K562 (cell line): ENCODE measurements at regions not wholly inside any gene's neighbourhood (a gene's known extent, or its start where the extent isn't known, plus 50 kb on each side); places are given as distances from the start of the nearest gene placed in this dataset.

Source experiments
- ATAC-seq: fragments of 200-7000 bp; cut with Tn5 transposase; 3 replicates; pipeline ENCODE4 v1.9.1; 2020; ENCODE audit warnings: moderate library complexity
- BruUV-seq: library from RNA; stranded (reverse); fragments of 400-500 nt; replicated peaks from 2 replicates; lab custom pipeline; 2021; lab: Mats Ljungman, UMichigan
- CTCF ChIA-PET: fragments of 300-600 bp; formaldehyde crosslinking; extraction: SDS; loops from one replicate; lab custom pipeline; 2021; ENCODE audit warnings: low intra/inter-chr PET ratio; lab: Yijun Ruan, JAX
- POLR2A ChIA-PET: fragments of 300-600, 350-650 bp; sonication (Branson Sonifier 250); formaldehyde crosslinking; extraction: SDS; loops from one replicate; lab custom pipeline; 2021; ENCODE audit warnings: antibody characterized with exemption, inconsistent platforms; lab: Yijun Ruan, JAX
- DNase-seq, 4 experiments: peaks; one replicate each; pipeline versions ENCODE4 v3.0.0 to v3.0.0-alpha.2; 2011 to 2018; ENCODE audit warnings: low spot score in 3 of 4, mixed read lengths in 3 of 4; ENCODE audit errors: extremely low read depth in 1 of 4
- FAIRE-seq: peaks from 2 replicates; lab custom pipeline; 2011; peaks lifted over from hg19 to GRCh38; lab: Jason Lieb, UNC
- H2AFZ ChIP-seq: 2 replicates; pipeline ENCODE4 v1.6.0; 2011; ENCODE audit warnings: low read depth, low read length, control low read depth, inconsistent platforms
- H3K27ac ChIP-seq: fragments of 200-600 bp; 3 replicates; pipeline ENCODE4 v1.8.0; 2011; ENCODE audit warnings: low read depth, mild to moderate bottlenecking, control low read depth, inconsistent platforms, low read length, moderate library complexity, mixed read lengths; ENCODE audit errors: extremely low read depth
- H3K27me3 ChIP-seq, 2 experiments: fragments of 300-600 bp in 1 of 2; 2 replicates in 1 of 2; 3 replicates in 1 of 2; pipeline versions ENCODE4 v1.6.0 to v1.8.0; 2011; ENCODE audit warnings: inconsistent platforms in 2 of 2, low read length in 2 of 2, mild to moderate bottlenecking in 1 of 2, mixed read lengths in 1 of 2, moderate library complexity in 1 of 2; ENCODE audit not compliant: control insufficient read depth in 2 of 2, insufficient read depth in 2 of 2
- H3K36me3 ChIP-seq: fragments of 300-600 bp; 3 replicates; pipeline ENCODE4 v1.8.0; 2011; ENCODE audit warnings: mild to moderate bottlenecking, low read length, inconsistent platforms; ENCODE audit not compliant: control insufficient read depth, insufficient read depth
- H3K4me1 ChIP-seq, 2 experiments: fragments of 200-600 bp in 1 of 2; replicated peaks in 1 of 2; 2 replicates in 1 of 2; 3 replicates in 1 of 2; pipeline versions ENCODE4 v1.5.1 to v1.8.0; 2011; ENCODE audit warnings: inconsistent platforms in 2 of 2, low read length in 2 of 2, mild to moderate bottlenecking in 1 of 2, mixed read lengths in 1 of 2, moderate library complexity in 1 of 2; ENCODE audit not compliant: control insufficient read depth in 2 of 2, insufficient read depth in 2 of 2
- H3K4me2 ChIP-seq: 2 replicates; pipeline ENCODE4 v1.6.1; 2011; ENCODE audit warnings: low read length, control low read depth, inconsistent platforms, mixed read lengths; ENCODE audit not compliant: insufficient read depth
- H3K4me3 ChIP-seq: fragments of 200-600 bp; sonication (generic), shearing (Covaris generic); 2 replicates; pipeline ENCODE4 v1.5.1; 2016; ENCODE audit warnings: control low read depth, inconsistent platforms
- H3K79me2 ChIP-seq: fragments of 200-600 bp; 3 replicates; pipeline ENCODE4 v1.8.0; 2011; ENCODE audit warnings: low read length, inconsistent platforms; ENCODE audit not compliant: control insufficient read depth, insufficient read depth
- H3K9ac ChIP-seq, 2 experiments: 2 replicates each; pipeline versions ENCODE4 v1.6.0 to v1.6.1; 2011; ENCODE audit warnings: low read depth in 2 of 2, low read length in 2 of 2, control low read depth in 1 of 2, inconsistent platforms in 1 of 2, mild to moderate bottlenecking in 1 of 2, mixed read lengths in 1 of 2; ENCODE audit not compliant: insufficient read depth in 1 of 2
- H3K9me1 ChIP-seq: one replicate; pipeline ENCODE4 v1.6.0; 2011; ENCODE audit warnings: inconsistent platforms, mild to moderate bottlenecking, low read length, moderate library complexity; ENCODE audit not compliant: control insufficient read depth, insufficient read depth
- H3K9me3 ChIP-seq: replicated peaks from 2 replicates; pipeline ENCODE4 v1.5.1; 2011; ENCODE audit warnings: low read depth, low read length, inconsistent platforms; ENCODE audit not compliant: control insufficient read depth, insufficient read depth
- H4K20me1 ChIP-seq: replicated peaks from 2 replicates; pipeline ENCODE4 v1.6.1; 2011; ENCODE audit warnings: low read length, inconsistent platforms, mixed read lengths; ENCODE audit not compliant: control insufficient read depth, insufficient read depth
- ARNT ChIP-seq, 2 experiments: fragments of 450-650 bp; IDR thresholded peaks; 2 replicates each; pipeline ENCODE4 v1.6.1; 2016; ENCODE audit warnings: mild to moderate bottlenecking in 1 of 2
- ATF2 ChIP-seq: sonication (generic); formaldehyde crosslinking; IDR thresholded peaks from 2 replicates; pipeline ENCODE4 v1.8.1; 2022; ENCODE audit warnings: missing genetic modification reagents
- CREB3 ChIP-seq: fragments of 450-650 bp; conservative IDR thresholded peaks from 2 replicates; pipeline ENCODE4 v1.6.1; 2016; ENCODE audit warnings: missing genetic modification characterization, low read depth, mild to moderate bottlenecking, missing compliant biosample characterization, moderate library complexity
- CTCF ChIP-seq, 3 experiments: IDR thresholded peaks in 2 of 3; conservative IDR thresholded peaks in 1 of 3; 2 replicates each; pipeline ENCODE4 v1.5.1; 2011 to 2012; ENCODE audit warnings: low read length in 3 of 3, mild to moderate bottlenecking in 3 of 3, control low read depth in 2 of 3, improper control_type of control experiment in 1 of 3, inconsistent platforms in 1 of 3, low read depth in 1 of 3, mixed read lengths in 1 of 3, moderate library complexity in 1 of 3; ENCODE audit not compliant: insufficient read depth in 2 of 3
- DNMT1 ChIP-seq: fragments of 450-650 bp; IDR thresholded peaks from 2 replicates; pipeline ENCODE4 v1.6.1; 2016; ENCODE audit warnings: antibody characterized with exemption, mild to moderate bottlenecking
- KDM5B ChIP-seq: fragments of 200-600 bp; sonication (generic); IDR thresholded peaks from 2 replicates; pipeline ENCODE4 v1.6.1; 2012; ENCODE audit warnings: low read depth, mild to moderate bottlenecking, moderate library complexity, low read length, control low read depth, inconsistent platforms; ENCODE audit not compliant: insufficient replicate concordance
- MCM7 ChIP-seq, 2 experiments: fragments of 450-650 bp; IDR thresholded peaks; 2 replicates each; pipeline ENCODE4 v1.6.1; 2016 to 2018
- SMARCB1 ChIP-seq: IDR thresholded peaks from 2 replicates; pipeline ENCODE4 v1.6.1; 2011; ENCODE audit warnings: improper control_type of control experiment, low read depth; ENCODE audit not compliant: insufficient read length
- ZNF280B ChIP-seq: fragments of 250-450 bp; sonication (Bioruptor Pico); IDR thresholded peaks from 2 replicates; pipeline ENCODE4 v1.5.1; 2021; ENCODE audit warnings: mild to moderate bottlenecking
- ZNF609 ChIP-seq: sonication (generic); formaldehyde crosslinking; IDR thresholded peaks from 2 replicates; pipeline ENCODE4 v1.8.1; 2023; ENCODE audit warnings: missing genetic modification reagents, mild to moderate bottlenecking, borderline replicate concordance
- WGBS: fragments of 100-300 bp; shearing (Covaris generic); methylation state at CpG from one replicate; pipeline ENCODE4 v1.1.6; 2016; ENCODE audit warnings: low coverage, mixed read lengths; ENCODE audit not compliant: insufficient coverage; ENCODE audit errors: missing lambda C conversion rate; 5-methylcytosine and 5-hydroxymethylcytosine counted together
- in situ Hi-C: fragments of 300-500 bp; cut with MboI; formaldehyde crosslinking; loops from 4 replicates; pipeline ENCODE4 v1.15.0; 2018; ENCODE audit warnings: inconsistent platforms, mixed read lengths
- intact Hi-C: fragments of 100-400 bp; cut with micrococcal nuclease; formaldehyde crosslinking; loops from 2 replicates; pipeline ENCODE4 v1.14.2; 2022

GRCh38 chr4:151934766-151935165 lies 174.0 kb upstream of the GATB start:
- H3K79me2 ChIP-seq, result no peaks in the 10 kb centered on the region
- intact Hi-C loops, result loop anchor here (10.0 kb wide), 1 partner anchor 290 kb away; no protein-coding TSS in a partner anchor
- ATAC-seq, result no peak
- TF ChIP-seq ARNT (IDR thresholded peaks at IDR 0.05) (no peak), CREB3 (tag) (no peak), KDM5B (no peak), SMARCB1 (no peak), ZNF609 (no peak), MCM7 (IDR thresholded peaks at IDR 0.05) (no peak), CTCF (IDR thresholded peaks at IDR 0.05 in 2 of 3, conservative IDR thresholded peaks at IDR 0.05 in 1 of 3; ENCODE audit: insufficient read depth in 2 of 3, low read depth in 1 of 3, low read length in 3 of 3) (no peak), ATF2 (CRISPR knock-in tag) (no peak), DNMT1 (no peak), ZNF280B (CRISPR knock-in tag) (no peak)

More at GRCh38 chr4:151934766-151935165, 174.0 kb upstream of the GATB start:
- no TSS peak for BruUV-seq
- no peaks in the 10 kb centered on the region for H3K9me1 ChIP-seq
- no peak overlapping the region for H2AFZ ChIP-seq
- H3K4me3 ChIP-seq, result no peak overlapping the region
- H3K9me3 ChIP-seq, result no peaks in the 10 kb centered on the region
- H3K4me2 ChIP-seq, result no peak overlapping the region
- FAIRE-seq, result no peak
- 1% methylated on average over 5 of the region's 5 CpGs for WGBS
- H4K20me1 ChIP-seq, result no peaks in the 10 kb centered on the region
- H3K9ac ChIP-seq, result no peak overlapping the region
- in situ Hi-C loops, result no loop called here
- H3K27me3 ChIP-seq, result no peaks in the 10 kb centered on the region
- CTCF ChIA-PET, result no interaction called here
- H3K4me1 ChIP-seq, result no peaks in the 10 kb centered on the region
- DNase-seq, result no peak
- POLR2A ChIA-PET, result interaction anchor here (0.7 kb wide), 1 partner anchor 820 kb away, joined by 3 read pairs; no protein-coding TSS in a partner anchor
- H3K27ac ChIP-seq, result no peak overlapping the region
- H3K36me3 ChIP-seq, result no peaks in the 10 kb centered on the region
